ENCODE measurements at regions not wholly inside any gene's neighbourhood (a gene's known extent, or its start where the extent isn't known, plus 50 kb on each side); places are given as distances from the start of the nearest gene placed in this dataset.

DNA sequence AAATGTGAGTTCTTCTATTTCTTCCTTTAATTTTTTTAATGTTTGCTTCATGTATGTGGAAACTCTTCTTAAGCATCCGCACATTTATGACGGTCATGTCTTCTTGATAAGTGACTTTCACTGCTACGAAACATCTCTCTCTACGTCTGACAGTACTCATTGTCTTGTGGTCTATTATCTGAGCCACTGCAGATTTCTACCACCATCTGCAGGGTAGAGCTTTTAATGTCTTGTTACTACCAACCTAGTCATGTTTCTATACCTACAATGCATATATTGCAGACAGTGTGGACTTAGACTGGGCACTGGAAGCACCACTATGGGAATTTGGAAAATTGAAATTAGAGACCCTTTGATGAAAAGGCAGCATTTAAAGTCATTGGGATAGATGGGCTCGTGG lies 75.4 kb upstream of the ARHGEF7 start:
- no peak for TF ChIP-seq ATF3 (IDR thresholded peaks at IDR 0.05)
- TF ChIP-seq, protein P1, sequence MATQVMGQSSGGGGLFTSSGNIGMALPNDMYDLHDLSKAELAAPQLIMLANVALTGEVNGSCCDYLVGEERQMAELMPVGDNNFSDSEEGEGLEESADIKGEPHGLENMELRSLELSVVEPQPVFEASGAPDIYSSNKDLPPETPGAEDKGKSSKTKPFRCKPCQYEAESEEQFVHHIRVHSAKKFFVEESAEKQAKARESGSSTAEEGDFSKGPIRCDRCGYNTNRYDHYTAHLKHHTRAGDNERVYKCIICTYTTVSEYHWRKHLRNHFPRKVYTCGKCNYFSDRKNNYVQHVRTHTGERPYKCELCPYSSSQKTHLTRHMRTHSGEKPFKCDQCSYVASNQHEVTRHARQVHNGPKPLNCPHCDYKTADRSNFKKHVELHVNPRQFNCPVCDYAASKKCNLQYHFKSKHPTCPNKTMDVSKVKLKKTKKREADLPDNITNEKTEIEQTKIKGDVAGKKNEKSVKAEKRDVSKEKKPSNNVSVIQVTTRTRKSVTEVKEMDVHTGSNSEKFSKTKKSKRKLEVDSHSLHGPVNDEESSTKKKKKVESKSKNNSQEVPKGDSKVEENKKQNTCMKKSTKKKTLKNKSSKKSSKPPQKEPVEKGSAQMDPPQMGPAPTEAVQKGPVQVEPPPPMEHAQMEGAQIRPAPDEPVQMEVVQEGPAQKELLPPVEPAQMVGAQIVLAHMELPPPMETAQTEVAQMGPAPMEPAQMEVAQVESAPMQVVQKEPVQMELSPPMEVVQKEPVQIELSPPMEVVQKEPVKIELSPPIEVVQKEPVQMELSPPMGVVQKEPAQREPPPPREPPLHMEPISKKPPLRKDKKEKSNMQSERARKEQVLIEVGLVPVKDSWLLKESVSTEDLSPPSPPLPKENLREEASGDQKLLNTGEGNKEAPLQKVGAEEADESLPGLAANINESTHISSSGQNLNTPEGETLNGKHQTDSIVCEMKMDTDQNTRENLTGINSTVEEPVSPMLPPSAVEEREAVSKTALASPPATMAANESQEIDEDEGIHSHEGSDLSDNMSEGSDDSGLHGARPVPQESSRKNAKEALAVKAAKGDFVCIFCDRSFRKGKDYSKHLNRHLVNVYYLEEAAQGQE (IDR thresholded peaks at IDR 0.05) = no peak
- TF ChIP-seq, protein P2, sequence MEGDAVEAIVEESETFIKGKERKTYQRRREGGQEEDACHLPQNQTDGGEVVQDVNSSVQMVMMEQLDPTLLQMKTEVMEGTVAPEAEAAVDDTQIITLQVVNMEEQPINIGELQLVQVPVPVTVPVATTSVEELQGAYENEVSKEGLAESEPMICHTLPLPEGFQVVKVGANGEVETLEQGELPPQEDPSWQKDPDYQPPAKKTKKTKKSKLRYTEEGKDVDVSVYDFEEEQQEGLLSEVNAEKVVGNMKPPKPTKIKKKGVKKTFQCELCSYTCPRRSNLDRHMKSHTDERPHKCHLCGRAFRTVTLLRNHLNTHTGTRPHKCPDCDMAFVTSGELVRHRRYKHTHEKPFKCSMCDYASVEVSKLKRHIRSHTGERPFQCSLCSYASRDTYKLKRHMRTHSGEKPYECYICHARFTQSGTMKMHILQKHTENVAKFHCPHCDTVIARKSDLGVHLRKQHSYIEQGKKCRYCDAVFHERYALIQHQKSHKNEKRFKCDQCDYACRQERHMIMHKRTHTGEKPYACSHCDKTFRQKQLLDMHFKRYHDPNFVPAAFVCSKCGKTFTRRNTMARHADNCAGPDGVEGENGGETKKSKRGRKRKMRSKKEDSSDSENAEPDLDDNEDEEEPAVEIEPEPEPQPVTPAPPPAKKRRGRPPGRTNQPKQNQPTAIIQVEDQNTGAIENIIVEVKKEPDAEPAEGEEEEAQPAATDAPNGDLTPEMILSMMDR (IDR thresholded peaks at IDR 0.05; ENCODE audit: low read depth, low read length, missing input control) = no peak
- TF ChIP-seq RAD21 (IDR thresholded peaks at IDR 0.05) = no peak
- TF ChIP-seq SP1 (IDR thresholded peaks at IDR 0.05) = no peak
- TF ChIP-seq YY1 (IDR thresholded peaks at IDR 0.05) = no peak
- TF ChIP-seq GABPA (IDR thresholded peaks at IDR 0.05 in 1 of 2, conservative IDR thresholded peaks at IDR 0.05 in 1 of 2) = no peak

All from liver (tissue), 3 donors.